ENCODE measurements at regions not wholly inside any gene's neighbourhood (a gene's known extent, or its start where the extent isn't known, plus 50 kb on each side); places are given as distances from the start of the nearest gene placed in this dataset.

GRCh38 chr2:8152392-8153257 is 529.2 kb upstream of the ID2 start:
- no peak for TF ChIP-seq CTCF (conservative IDR thresholded peaks at IDR 0.05; ENCODE audit: low read depth, low read length)
- H3K36me3 ChIP-seq (ENCODE audit: insufficient read depth): no peaks in the 10 kb centered on the region
- H4K20me1 ChIP-seq (ENCODE audit: insufficient read depth): no peaks in the 10 kb centered on the region
- H3K27ac ChIP-seq: no peak overlapping the region
- H3K4me1 ChIP-seq (ENCODE audit: low read depth, poor library complexity, severe bottlenecking): no peaks in the 10 kb centered on the region
- H3K79me2 ChIP-seq (ENCODE audit: insufficient read depth, low read depth): no peaks in the 10 kb centered on the region
- H3K4me2 ChIP-seq: no peak overlapping the region
- H2AFZ ChIP-seq (ENCODE audit: low read depth): no peak overlapping the region
- no peak overlapping the region for H3K9ac ChIP-seq
- no peak overlapping the region for H3K4me3 ChIP-seq (IDR thresholded peaks at IDR 0.05; ENCODE audit: insufficient read depth, low read depth, low read length)
- no peaks in the 10 kb centered on the region for H3K27me3 ChIP-seq (ENCODE audit: insufficient read depth, low read depth)

DNA sequence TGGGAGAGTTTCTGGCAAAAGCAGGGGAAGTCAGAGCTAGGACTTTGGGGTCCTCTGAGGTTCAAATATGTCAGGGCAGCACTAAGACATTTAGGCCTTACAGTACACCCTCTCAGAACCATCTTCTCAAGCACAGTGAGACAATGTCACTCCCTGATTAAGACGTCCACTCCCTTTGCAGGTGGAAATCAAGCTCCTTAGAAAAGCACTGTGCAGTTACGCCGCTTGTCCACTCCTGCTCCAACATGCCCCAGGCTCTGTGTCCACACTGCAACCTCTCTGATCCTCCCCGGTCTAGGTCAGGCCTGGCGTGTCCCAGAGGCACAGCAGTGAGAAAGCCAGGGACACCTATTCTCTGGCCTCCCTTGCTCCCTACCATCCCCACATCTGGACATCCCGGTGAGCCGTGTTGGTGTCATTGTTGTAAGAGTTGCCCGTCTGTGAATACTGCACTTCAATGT is 528.6 kb upstream of the ID2 start:
- no peaks in the 10 kb centered on the region for H3K79me2 ChIP-seq (ENCODE audit: insufficient read depth, low read depth)
- no peaks in the 10 kb centered on the region for H3K4me1 ChIP-seq (ENCODE audit: low read depth, poor library complexity, severe bottlenecking)
- no peaks in the 10 kb centered on the region for H4K20me1 ChIP-seq (ENCODE audit: insufficient read depth)
- no peak overlapping the region for H3K4me2 ChIP-seq
- no peaks in the 10 kb centered on the region for H3K36me3 ChIP-seq (ENCODE audit: insufficient read depth)
- no peak overlapping the region for H3K4me3 ChIP-seq (IDR thresholded peaks at IDR 0.05; ENCODE audit: insufficient read depth, low read depth, low read length)
- H2AFZ ChIP-seq (ENCODE audit: low read depth): no peak overlapping the region
- H3K27me3 ChIP-seq (ENCODE audit: insufficient read depth, low read depth): no peaks in the 10 kb centered on the region
- H3K27ac ChIP-seq: no peak overlapping the region
- no peak for TF ChIP-seq CTCF (conservative IDR thresholded peaks at IDR 0.05; ENCODE audit: low read depth, low read length)
- no peak overlapping the region for H3K9ac ChIP-seq

DNA sequence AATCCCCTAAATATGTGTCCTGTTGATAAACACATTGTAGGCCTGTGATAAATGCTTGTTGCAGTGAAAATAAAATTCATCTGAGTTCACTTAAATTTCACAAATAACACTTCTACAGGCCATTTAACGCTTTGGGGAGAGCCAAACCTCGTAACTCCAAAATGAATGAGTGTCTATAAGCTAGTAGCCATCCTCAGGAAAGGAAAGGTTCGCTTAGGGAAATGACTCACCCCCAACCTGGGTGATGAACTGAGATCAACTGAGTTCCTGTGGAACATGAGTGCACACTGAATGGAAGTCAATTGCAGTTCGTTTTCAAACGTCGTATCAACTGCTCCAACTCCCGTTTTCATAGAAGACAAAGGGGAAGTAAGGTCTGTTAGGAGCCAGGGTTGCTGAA is 527.6 kb upstream of the ID2 start:
- no peak for TF ChIP-seq CTCF (conservative IDR thresholded peaks at IDR 0.05; ENCODE audit: low read depth, low read length)
- no peak overlapping the region for H3K4me3 ChIP-seq (IDR thresholded peaks at IDR 0.05; ENCODE audit: insufficient read depth, low read depth, low read length)

GRCh38 chr2:8154936-8155335 is 526.9 kb upstream of the ID2 start:
- Histone ChIP-seq H3K27me3 (ENCODE audit: insufficient read depth, low read depth) (no peaks in the 10 kb centered on the region), H3K9ac (no peak overlapping the region), H3K4me1 (ENCODE audit: low read depth, poor library complexity, severe bottlenecking) (no peaks in the 10 kb centered on the region), H3K4me2 (no peak overlapping the region), H4K20me1 (ENCODE audit: insufficient read depth) (no peaks in the 10 kb centered on the region), H3K36me3 (ENCODE audit: insufficient read depth) (no peaks in the 10 kb centered on the region), H3K4me3 (IDR thresholded peaks at IDR 0.05; ENCODE audit: insufficient read depth, low read depth, low read length) (no peak overlapping the region), H3K79me2 (ENCODE audit: insufficient read depth, low read depth) (no peaks in the 10 kb centered on the region), H2AFZ (ENCODE audit: low read depth) (no peak overlapping the region), H3K27ac (no peak overlapping the region)
- TF ChIP-seq CTCF (conservative IDR thresholded peaks at IDR 0.05; ENCODE audit: low read depth, low read length): no peak

More for the DNA sequence above, 527.6 kb upstream of the ID2 start:
- Histone ChIP-seq H3K27me3 (ENCODE audit: insufficient read depth, low read depth) (no peaks in the 10 kb centered on the region), H2AFZ (ENCODE audit: low read depth) (no peak overlapping the region), H3K4me2 (no peak overlapping the region), H3K36me3 (ENCODE audit: insufficient read depth) (no peaks in the 10 kb centered on the region), H3K27ac (no peak overlapping the region), H3K9ac (no peak overlapping the region), H3K79me2 (ENCODE audit: insufficient read depth, low read depth) (no peaks in the 10 kb centered on the region), H4K20me1 (ENCODE audit: insufficient read depth) (no peaks in the 10 kb centered on the region), H3K4me1 (ENCODE audit: low read depth, poor library complexity, severe bottlenecking) (no peaks in the 10 kb centered on the region)

Data from KMS-11 (cell line).